Stimulated activated naive CD4-positive, alpha-beta T cell treated with Interleukin-2 at 50 U/mL for 16 hours (primary cell): ENCODE measurements at regions not wholly inside any gene's neighbourhood (a gene's known extent, or its start where the extent isn't known, plus 50 kb on each side); places are given as distances from the start of the nearest gene placed in this dataset.

Source experiments
- DNase-seq: peaks from one replicate; lab custom pipeline; 2025; lab: John Stamatoyannopoulos, UW

DNA sequence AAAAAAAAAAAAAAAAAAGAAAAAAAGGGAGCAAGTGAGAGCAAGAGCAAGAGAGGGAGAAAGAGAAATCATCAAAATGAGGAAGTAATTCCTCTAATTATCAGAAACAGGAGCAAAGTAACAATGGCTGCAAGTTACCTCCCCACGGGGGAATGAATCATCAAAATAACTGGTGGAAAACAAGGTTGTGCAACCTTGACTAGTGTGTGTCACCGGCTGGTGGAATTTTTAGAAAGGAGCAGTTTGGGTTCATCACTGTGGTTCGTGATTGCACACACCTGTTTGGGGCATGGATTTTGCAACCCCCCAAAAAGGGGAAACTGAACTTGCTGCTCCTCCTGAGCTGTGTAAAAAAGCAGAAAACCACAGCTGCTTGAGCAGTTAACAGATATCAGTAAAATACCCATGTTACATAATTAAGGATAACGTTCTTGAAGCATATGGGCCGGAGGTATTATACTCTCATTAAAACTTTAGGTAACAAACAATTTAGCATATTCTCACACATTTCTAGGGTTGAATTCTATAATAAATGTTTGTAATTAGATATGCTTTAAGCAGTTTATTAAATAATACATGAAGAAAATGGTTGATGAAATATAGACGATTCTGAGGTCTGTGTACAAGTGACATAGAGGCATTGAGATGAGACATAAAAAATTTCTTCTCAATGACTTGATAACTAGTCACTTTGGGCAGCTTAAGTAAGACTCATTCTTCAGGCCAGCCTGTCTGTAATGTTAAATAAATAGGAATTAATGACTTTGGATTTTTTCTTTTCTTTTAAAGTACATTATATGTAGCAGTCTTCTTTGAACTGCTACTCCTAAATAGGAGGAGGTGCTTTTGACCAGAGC lies 184.2 kb upstream of the ZEB2 start:
- no peak for DNase-seq

DNA sequence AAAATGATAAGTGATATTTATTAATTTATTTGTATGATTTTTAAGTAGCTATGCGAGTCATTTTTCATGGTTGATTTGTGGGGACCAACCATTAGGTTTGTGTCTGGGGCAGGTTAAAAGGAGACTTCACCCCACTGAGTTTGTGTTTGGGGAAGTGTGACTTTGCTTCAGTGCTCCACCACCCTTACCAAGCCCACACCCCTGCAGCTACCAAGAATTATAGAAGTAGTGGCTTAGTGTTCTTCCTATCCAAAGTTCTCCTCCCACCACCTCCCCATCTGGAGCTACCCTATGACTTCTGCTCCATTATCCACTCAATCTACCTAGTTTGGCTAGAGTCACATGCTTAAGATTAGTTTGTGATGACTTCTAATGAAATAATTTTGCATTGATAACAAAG lies 182.1 kb upstream of the ZEB2 start:
- no peak for DNase-seq

DNA sequence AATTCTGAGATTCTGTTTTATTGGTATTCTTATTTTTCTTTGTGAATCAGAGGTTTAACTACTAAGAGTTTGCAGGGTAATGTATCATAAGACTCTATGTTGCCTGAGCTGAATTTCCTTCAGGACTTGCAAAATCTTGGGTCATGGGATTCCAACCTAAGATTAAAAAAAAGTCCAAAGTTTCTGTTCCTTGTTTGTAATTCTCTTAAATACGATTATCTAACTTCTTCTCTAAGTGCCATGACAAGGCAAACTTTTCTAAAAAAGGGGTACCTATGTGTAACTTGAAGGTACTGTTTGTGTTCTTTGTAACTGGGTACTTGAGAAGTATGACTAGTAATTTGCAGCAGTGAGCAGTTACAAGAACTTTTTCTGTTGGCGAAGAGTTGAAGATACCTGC lies 181.3 kb upstream of the ZEB2 start:
- no peak for DNase-seq

- no peak for DNase-seq
Measured at GRCh38 chr2:144698156-144698555, 178.2 kb upstream of the ZEB2 start.

GRCh38 chr2:144695657-144696056 lies 175.7 kb upstream of the ZEB2 start:
- no peak for DNase-seq

DNA sequence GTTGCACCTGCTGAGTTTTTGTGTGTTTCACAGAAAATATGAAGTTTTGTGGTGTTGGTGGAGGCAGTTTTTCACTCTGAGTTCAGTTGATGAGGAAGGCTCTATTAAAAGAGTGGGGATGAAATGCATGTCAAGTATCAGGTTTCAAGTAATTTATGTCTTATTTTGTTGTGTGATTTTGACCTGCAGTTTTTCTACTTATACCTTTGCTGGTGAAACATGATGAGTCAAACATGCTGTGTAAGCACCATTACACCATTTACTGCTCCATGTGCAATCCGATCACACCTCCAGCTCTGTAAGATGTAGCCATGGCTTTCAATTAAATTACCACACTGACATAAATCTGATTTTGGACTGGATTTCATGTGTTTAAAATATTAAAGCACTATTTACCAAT lies 174.5 kb upstream of the ZEB2 start:
- DNase-seq: no peak

- no peak for DNase-seq
Measured at GRCh38 chr2:144693179-144693578, 173.3 kb upstream of the ZEB2 start.

DNA sequence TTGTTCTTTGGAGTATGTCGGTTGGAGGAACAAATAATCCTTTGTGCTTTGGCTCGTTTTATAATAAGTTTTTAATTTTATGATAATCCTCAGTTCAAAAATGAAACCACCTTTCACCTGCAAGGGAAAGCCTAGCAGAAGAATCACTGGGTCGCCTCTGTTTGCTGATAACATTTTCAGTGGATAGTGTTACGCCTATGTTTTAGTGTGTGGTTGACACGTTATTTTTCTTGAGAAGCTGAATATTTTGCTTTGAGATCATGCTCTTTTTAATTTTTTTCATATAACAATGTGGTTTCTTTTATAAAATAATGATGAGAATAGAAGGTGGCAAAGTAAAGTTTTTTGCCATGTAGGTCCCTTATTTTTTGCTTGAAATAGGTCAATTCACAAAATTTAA lies 172.7 kb upstream of the ZEB2 start:
- no peak for DNase-seq

DNA sequence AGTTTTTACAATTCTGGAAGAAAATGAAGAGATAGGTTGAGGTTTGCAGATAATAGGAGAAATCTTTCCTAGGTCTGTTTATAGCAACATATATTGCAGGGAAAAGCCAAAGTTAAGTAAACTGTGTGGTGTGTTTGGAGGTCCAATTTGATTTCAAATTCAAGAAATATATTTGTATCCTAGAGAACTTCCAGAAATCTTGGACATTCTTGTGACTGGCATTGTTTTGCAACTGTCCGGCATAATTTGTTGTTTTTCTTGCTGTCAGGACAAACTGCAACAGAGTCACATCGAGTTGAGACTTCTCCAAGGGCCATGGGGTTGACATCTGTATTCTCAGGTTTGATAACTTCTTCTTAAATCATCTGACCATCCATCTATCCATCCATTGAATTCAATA lies 170.9 kb upstream of the ZEB2 start:
- DNase-seq: no peak

DNA sequence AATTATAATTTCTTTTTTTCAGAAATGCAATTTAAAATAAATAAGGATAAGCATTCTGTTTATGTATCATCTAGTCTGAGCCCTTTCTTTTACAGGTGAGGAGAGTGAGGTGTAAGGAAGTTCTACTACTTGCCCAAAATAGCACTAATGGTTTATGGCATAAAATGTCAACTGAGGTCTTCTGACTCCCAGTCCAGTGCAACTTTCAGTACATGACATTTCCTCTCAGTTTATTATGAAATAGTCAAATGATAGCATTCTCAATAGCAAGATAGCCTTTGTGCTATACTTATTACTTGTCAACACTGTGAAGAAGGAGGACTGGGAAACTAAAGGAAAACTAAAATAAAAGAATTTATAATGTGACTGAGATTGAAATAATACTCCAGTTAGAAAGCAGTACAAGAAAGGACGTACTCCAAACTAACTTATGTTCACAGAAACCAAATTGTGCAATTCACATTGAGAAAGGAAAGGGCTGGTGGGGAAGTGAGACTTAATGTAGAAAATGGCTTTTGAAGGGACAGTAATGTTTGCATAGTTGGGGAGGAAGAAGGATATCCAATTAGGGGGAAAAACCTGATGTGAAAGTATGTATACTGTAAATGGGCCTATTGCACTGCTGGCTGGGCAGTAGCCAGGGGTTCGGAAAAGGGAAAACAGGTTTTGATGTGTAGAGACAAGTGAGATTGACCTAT lies 166.7 kb upstream of the ZEB2 start:
- no peak for DNase-seq

DNA sequence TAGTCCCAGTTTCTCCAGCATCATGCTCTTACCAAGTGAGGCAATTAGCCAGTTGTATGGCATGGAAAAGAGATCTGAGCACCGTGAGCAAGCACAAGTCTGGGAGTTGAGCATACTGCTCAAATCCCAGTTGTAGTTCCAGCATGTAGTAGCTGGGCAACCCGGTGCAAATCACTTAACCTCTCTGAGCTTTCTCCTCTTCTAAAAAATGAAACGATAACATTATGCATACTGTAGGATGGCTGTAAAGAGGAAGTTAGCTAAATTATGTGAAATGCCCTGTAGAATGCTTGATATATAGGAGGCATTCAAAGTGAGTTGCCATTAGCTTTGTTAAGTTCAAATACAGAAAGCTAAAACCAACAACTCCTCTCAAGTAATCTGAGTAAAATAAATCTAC lies 164.0 kb upstream of the ZEB2 start:
- no peak for DNase-seq

DNA sequence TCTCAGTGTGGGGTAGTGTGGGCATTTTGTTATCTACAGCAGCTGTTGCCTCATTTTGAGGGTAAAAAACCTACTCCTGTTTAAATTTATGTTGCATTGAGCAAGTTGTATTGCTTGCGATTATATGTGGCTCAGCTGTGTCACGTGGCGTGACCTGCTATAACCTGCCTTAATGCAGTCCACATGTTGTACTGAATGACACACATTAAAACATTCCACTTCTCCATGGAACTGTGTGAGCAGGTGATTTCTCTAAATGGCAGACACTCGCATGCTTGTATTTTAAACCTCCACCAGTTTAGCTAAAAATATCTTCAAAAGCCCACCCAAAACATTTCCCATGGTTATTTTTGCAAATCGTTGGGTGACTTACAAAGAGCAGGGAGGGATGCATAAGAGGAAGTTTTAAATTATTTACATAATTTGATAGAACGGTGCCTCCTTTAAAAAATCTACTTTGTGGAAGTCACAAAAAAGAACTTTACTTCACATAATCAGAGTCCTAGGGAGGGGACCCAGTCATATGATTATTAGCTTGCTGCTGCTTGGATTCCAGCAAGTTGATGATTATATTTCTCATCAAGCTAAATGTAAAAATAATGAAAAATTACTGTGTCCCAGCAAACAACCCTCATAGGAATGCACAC lies 163.3 kb upstream of the ZEB2 start:
- no peak for DNase-seq

DNA sequence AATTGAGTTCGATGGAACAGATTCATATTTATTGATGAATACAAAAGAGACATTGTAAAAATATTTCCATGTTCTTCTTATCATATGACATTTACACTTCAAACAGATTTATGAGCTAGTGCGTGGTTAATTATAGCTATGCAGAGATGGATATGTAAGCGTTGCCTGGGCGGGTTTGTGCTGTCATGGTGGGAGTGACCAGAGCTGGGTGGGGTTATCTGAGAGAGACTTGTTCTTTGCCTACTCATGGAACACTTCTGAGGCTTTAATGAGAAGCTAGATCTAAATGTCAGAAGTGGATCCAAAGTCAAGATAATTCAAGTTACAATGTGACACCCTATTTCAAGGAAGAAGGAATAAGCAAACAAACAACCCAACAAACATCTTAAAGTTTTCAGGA lies 162.3 kb upstream of the ZEB2 start:
- DNase-seq: no peak

DNA sequence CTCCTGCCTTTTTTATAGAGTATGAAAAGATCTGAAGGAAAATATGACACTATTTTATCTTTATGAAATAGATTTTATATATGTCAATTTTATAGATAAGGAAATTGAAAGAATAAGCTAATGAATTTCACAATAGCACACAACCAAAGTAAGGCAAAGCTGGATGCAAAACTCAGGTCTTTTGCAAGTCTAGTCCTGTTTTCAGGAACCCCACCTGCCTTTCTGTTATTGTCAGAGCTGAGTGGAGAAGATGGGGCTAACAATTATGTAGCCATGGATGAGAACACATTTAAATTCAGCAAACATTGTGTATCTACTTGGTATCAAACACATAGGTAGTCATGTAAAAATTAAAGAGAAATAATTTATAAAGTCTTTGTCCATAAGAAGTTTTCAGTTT lies 161.5 kb upstream of the ZEB2 start:
- no peak for DNase-seq

GRCh38 chr2:144679942-144680341 lies 160.0 kb upstream of the ZEB2 start:
- no peak for DNase-seq

- DNase-seq: no peak
Measured at GRCh38 chr2:144678736-144679135, 158.8 kb upstream of the ZEB2 start.

DNA sequence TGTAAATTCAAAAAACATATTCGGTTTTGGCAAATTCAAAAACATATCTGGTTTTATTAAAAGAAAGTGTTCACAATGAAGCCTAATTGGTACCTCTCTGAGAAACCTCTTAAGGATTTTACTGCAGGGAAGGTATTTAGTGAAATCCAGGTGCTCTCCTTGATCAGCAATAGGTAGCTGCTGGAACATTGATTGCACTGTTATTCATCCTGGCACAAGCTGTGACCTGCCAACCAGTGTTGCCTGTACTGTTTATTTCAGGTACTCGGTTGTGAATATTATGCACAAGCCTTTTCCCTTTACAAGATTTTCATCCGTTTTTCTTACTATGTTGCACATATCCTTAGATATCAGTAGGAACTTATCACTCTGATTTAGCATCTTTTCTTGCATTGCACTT lies 155.8 kb upstream of the ZEB2 start:
- no peak for DNase-seq

DNA sequence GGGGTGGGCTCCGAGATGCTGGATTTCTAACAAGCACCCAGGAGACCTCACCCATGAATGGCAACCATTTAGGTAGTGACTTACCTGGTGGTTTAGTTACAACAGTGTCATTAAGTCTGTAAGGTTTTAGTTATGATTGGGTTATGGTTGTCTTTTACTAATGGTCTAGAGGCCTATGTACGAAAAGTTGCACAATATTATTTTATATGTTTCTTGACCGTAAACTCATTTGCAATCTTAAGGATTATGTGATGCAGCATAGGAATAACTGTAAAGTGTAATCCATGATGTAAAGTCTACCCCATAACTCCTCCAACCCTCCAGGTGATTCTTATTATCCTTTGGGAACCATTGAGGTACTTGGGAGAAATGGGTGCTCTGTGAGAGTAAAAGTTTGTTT lies 155.4 kb upstream of the ZEB2 start:
- no peak for DNase-seq

- no peak for DNase-seq
Measured at GRCh38 chr2:144674071-144674470, 154.2 kb upstream of the ZEB2 start.

DNA sequence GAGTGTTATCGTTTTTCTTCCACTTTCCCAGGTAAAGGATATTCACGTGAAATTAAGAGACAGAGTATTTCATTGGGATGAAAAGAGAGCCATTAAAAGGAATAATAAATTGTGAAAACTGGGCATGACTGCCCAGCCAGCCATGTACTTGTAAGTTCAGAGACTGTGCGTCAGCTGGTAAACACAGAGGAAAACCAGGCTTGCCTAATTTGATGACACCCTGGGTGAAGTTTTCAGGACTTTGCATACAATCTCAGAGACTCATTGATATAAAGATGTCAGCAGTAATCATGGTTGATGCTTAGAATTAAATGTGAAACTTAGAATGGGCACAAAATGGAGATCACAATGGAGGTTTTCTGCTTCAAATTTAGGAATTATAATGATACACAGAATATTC lies 153.5 kb upstream of the ZEB2 start:
- no peak for DNase-seq

DNA sequence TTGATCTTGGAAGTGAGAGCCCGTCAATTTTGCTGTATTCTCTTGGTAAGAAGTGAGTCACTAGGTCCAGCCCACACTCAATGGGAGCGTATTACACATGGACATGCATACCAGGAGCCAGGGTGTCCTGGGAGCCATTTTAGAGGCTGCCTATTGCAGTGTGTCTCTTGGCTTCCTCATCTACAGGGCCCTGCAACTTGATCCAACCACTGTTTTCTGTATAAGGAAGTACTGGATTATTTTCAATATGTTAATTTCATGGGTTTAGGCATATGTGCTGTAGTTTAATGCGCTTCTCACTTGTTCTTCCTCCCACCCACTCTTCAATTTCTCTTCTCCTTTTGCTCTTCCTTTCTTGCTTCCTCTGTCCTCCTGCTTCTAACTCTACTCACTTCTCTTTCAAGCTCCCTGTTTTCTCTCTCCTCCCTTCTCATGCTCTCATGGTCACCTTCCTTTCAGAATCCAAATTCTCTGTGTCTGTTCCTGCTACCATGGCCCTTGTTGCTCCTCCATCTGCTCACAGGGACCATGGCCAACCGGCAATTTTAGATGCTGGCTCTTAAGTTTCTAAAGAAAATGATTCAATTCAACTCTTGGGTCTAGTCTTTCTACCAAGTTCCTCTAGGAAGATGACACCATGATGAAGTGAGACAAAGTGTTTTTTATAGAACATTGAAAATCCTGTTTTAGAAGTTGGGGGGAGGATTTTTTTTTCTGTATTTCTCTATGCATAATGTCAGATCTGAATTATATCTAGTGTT lies 152.0 kb upstream of the ZEB2 start:
- no peak for DNase-seq

GRCh38 chr2:144670738-144671137 lies 150.8 kb upstream of the ZEB2 start:
- DNase-seq: no peak
